Naive thymus-derived CD4-positive, alpha-beta T cell (primary cell): ENCODE measurements at regions not wholly inside any gene's neighbourhood (a gene's known extent, or its start where the extent isn't known, plus 50 kb on each side); places are given as distances from the start of the nearest gene placed in this dataset.
"Not testable (repeated sequence)": the region's sequence is repeated elsewhere in the genome, so short reads cannot be mapped to it uniquely, and the experiment has no call there.

Experiments used
- ATAC-seq: fragments of 150-1000 bp; cut with Tn5 transposase; 2 replicates; pipeline ENCODE4 v1.10.0; 2021; ENCODE audit warnings: mild to moderate bottlenecking, moderate library complexity
- CTCF ChIA-PET: fragments of 350-600 bp; sonication (Branson Sonifier 250); formaldehyde crosslinking; loops from one replicate; lab custom pipeline; 2021; ENCODE audit warnings: antibody characterized with exemption; lab: Charles Lee
- POLR2A ChIA-PET: fragments of 350-600 bp; sonication (Branson Sonifier 250); formaldehyde crosslinking; loops from one replicate; lab custom pipeline; 2021; ENCODE audit warnings: antibody characterized with exemption, inconsistent platforms; lab: Charles Lee
- DNase-seq, 9 donors: peaks; one replicate each; pipeline versions ENCODE4 v3.0.0 to v3.0.0-alpha.2; 2020 to 2022; ENCODE audit warnings: mixed read lengths in 1 of 9
- H3K27ac ChIP-seq: one replicate; pipeline ENCODE4 v1.7.0; 2013; ENCODE audit warnings: mild to moderate bottlenecking, low read depth, low read length, moderate library complexity
- H3K27me3 ChIP-seq, 2 donors: one replicate each; pipeline ENCODE4 v1.7.0; 2013; ENCODE audit warnings: low read length in 2 of 2, mild to moderate bottlenecking in 2 of 2, moderate library complexity in 2 of 2; ENCODE audit not compliant: control insufficient read depth in 2 of 2, insufficient read depth in 2 of 2
- H3K36me3 ChIP-seq, 3 experiments: 1 replicate in 2 of 3; 2 replicates in 1 of 3; pipeline ENCODE4 v1.7.0; 2013; ENCODE audit warnings: low read length in 3 of 3, mild to moderate bottlenecking in 3 of 3, moderate library complexity in 1 of 3; ENCODE audit not compliant: insufficient read depth in 3 of 3, control insufficient read depth in 2 of 3
- H3K4me1 ChIP-seq, 2 donors: one replicate each; pipeline ENCODE4 v1.7.0; 2013; ENCODE audit warnings: low read length in 2 of 2, mild to moderate bottlenecking in 2 of 2, moderate library complexity in 1 of 2; ENCODE audit not compliant: control insufficient read depth in 2 of 2, insufficient read depth in 2 of 2
- H3K4me3 ChIP-seq: 2 replicates; pipeline ENCODE4 v1.7.0; 2013; ENCODE audit warnings: mild to moderate bottlenecking, low read length
- H3K9me3 ChIP-seq, 3 experiments: 1 replicate in 2 of 3; 2 replicates in 1 of 3; pipeline ENCODE4 v1.7.0; 2013; ENCODE audit warnings: low read length in 3 of 3; ENCODE audit not compliant: control insufficient read depth in 2 of 3
- H3K27ac Mint-ChIP-seq, 9 donors: one replicate each; pipeline ENCODE4 v1.8.0; 2020 to 2022; ENCODE audit warnings: mixed read lengths in 9 of 9, mild to moderate bottlenecking in 8 of 9, moderate library complexity in 5 of 9, inconsistent platforms in 2 of 9
- H3K27me3 Mint-ChIP-seq, 5 donors: one replicate each; pipeline ENCODE4 v1.8.0; 2021 to 2022; ENCODE audit warnings: mixed read lengths in 5 of 5, mild to moderate bottlenecking in 1 of 5
- H3K36me3 Mint-ChIP-seq, 5 donors: one replicate each; pipeline ENCODE4 v1.8.0; 2020 to 2022; ENCODE audit warnings: mixed read lengths in 5 of 5, mild to moderate bottlenecking in 3 of 5, inconsistent platforms in 1 of 5
- H3K4me1 Mint-ChIP-seq, 7 donors: one replicate each; pipeline ENCODE4 v1.8.0; 2020 to 2022; ENCODE audit warnings: mixed read lengths in 7 of 7, mild to moderate bottlenecking in 3 of 7, inconsistent platforms in 1 of 7
- H3K4me3 Mint-ChIP-seq, 10 donors: one replicate each; pipeline ENCODE4 v1.8.0; 2020 to 2022; ENCODE audit warnings: mild to moderate bottlenecking in 10 of 10, mixed read lengths in 10 of 10, moderate library complexity in 6 of 10, inconsistent platforms in 2 of 10
- H3K9me3 Mint-ChIP-seq, 11 donors: one replicate each; pipeline ENCODE4 v1.8.0; 2020 to 2022; ENCODE audit warnings: mixed read lengths in 11 of 11, mild to moderate bottlenecking in 4 of 11, inconsistent platforms in 1 of 11, moderate library complexity in 1 of 11
- intact Hi-C, 2 donors: fragments of 100-400 bp; cut with micrococcal nuclease; formaldehyde crosslinking; loops; one replicate each; pipeline ENCODE4 v1.15.1; 2023

GRCh38 chr3:161631536-161631935 is 134.9 kb downstream of the OTOL1 start:
- Histone ChIP-seq H3K27ac (no peak overlapping the region), H3K36me3 (no peaks in the 10 kb centered on the region), H3K27me3 (no peaks in the 10 kb centered on the region), H3K9me3 (no peaks in the 10 kb centered on the region), H3K4me1 (no peaks in the 10 kb centered on the region), H3K4me3 (no peak overlapping the region)
- DNase-seq (no peak), ATAC-seq (no peak)
- H3K27me3 Mint-ChIP-seq = no peaks in the 10 kb centered on the region
- POLR2A ChIA-PET = no interaction called here
- no peak overlapping the region for H3K27ac Mint-ChIP-seq
- H3K36me3 Mint-ChIP-seq = no peaks in the 10 kb centered on the region
- CTCF ChIA-PET = no interaction called here
- intact Hi-C loops = no loop called here
- no peaks in the 10 kb centered on the region for H3K4me1 Mint-ChIP-seq
- no peak overlapping the region for H3K4me3 Mint-ChIP-seq
- peaks cover 0 to 28% (median 2%) of the 10 kb centered on the region in 11 donors for H3K9me3 Mint-ChIP-seq

GRCh38 chr3:161637559-161637958 is 141.0 kb downstream of the OTOL1 start:
- CTCF ChIA-PET = no interaction called here
- ATAC-seq (no peak), DNase-seq (no peak)
- peak overlapping the region in 1 of 9 donors; percentile 24 for H3K27ac Mint-ChIP-seq
- no peaks in the 10 kb centered on the region for H3K9me3 ChIP-seq
- H3K4me3 ChIP-seq = no peak overlapping the region
- peaks cover 0 to 4% (median 0%) of the 10 kb centered on the region in 5 donors for H3K27me3 Mint-ChIP-seq
- H3K4me1 ChIP-seq = no peaks in the 10 kb centered on the region
- H3K27ac ChIP-seq = no peak overlapping the region
- intact Hi-C loops = no loop called here
- no peaks in the 10 kb centered on the region for H3K27me3 ChIP-seq
- POLR2A ChIA-PET = no interaction called here
- peaks cover 0 to 14% (median 0%) of the 10 kb centered on the region in 11 donors for H3K9me3 Mint-ChIP-seq
- H3K36me3 Mint-ChIP-seq = no peaks in the 10 kb centered on the region
- H3K36me3 ChIP-seq = no peaks in the 10 kb centered on the region
- H3K4me1 Mint-ChIP-seq = peaks cover 0 to 2% (median 0%) of the 10 kb centered on the region in 7 donors
- no peak overlapping the region for H3K4me3 Mint-ChIP-seq

GRCh38 chr3:161639095-161639494 is 142.5 kb downstream of the OTOL1 start:
- intact Hi-C loops, H3K4me1 ChIP-seq, H3K4me1 Mint-ChIP-seq, H3K27me3 Mint-ChIP-seq, ATAC-seq, DNase-seq, H3K4me3 Mint-ChIP-seq, H3K36me3 ChIP-seq, H3K27ac ChIP-seq, CTCF ChIA-PET, H3K27me3 ChIP-seq, H3K27ac Mint-ChIP-seq, H3K36me3 Mint-ChIP-seq, H3K4me3 ChIP-seq, POLR2A ChIA-PET, H3K9me3 ChIP-seq: not testable (repeated sequence)
- peaks cover 0 to 17% (median 4%) of the 10 kb centered on the region in 11 donors for H3K9me3 Mint-ChIP-seq

- ChIA-PET POLR2A (no interaction called here), CTCF (no interaction called here)
- Histone ChIP-seq H3K36me3 (no peaks in the 10 kb centered on the region), H3K27ac (no peak overlapping the region), H3K27me3 (no peaks in the 10 kb centered on the region), H3K4me1 (no peaks in the 10 kb centered on the region), H3K4me3 (no peak overlapping the region), H3K9me3 (no peaks in the 10 kb centered on the region)
- intact Hi-C loops = no loop called here
- ATAC-seq (no peak), DNase-seq (no peak)
- Mint-ChIP-seq H3K27me3 (peaks cover 0 to 4% (median 0%) of the 10 kb centered on the region in 5 donors), H3K27ac (no peak overlapping the region), H3K36me3 (no peaks in the 10 kb centered on the region), H3K4me1 (peaks cover 0 to 2% (median 0%) of the 10 kb centered on the region in 7 donors), H3K4me3 (no peak overlapping the region), H3K9me3 (peaks cover 0 to 13% (median 4%) of the 10 kb centered on the region in 11 donors)
Observed at GRCh38 chr3:161640181-161640580, 143.6 kb downstream of the OTOL1 start.

DNA sequence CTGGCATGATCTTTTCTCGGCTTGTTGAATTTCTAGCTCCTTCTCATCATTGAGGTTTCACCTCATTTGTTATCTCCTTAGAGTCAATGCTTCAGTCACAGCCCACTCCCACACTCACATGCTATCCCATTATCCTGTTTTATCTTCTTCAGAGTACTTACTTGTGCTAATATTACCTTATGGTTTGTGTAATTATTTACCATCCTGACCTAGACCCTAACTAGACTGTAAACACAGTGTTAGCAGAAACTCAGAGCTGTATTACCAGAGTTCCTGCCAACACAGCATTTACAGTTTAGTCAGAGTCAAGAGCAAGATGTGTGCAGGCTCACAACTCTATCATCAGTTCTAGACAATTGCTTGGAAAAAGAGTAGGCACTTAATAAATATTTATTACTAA is 144.7 kb downstream of the OTOL1 start:
- ChIA-PET CTCF (no interaction called here), POLR2A (no interaction called here)
- no peak for ATAC-seq
- peaks cover 0 to 13% (median 4%) of the 10 kb centered on the region in 11 donors for H3K9me3 Mint-ChIP-seq
- no peak overlapping the region for H3K27ac ChIP-seq
- no peak for DNase-seq
- no peaks in the 10 kb centered on the region for H3K27me3 ChIP-seq
- H3K9me3 ChIP-seq = no peaks in the 10 kb centered on the region
- no peak overlapping the region for H3K4me3 Mint-ChIP-seq
- no peaks in the 10 kb centered on the region for H3K4me1 ChIP-seq
- no peak overlapping the region for H3K4me3 ChIP-seq
- no peaks in the 10 kb centered on the region for H3K36me3 ChIP-seq
- intact Hi-C loops = no loop called here
- H3K36me3 Mint-ChIP-seq = no peaks in the 10 kb centered on the region
- no peak overlapping the region for H3K27ac Mint-ChIP-seq
- H3K4me1 Mint-ChIP-seq = peaks cover 0 to 2% (median 0%) of the 10 kb centered on the region in 7 donors
- H3K27me3 Mint-ChIP-seq = peaks cover 0 to 4% (median 0%) of the 10 kb centered on the region in 5 donors

- Histone ChIP-seq H3K27ac (no peak overlapping the region), H3K4me1 (no peaks in the 10 kb centered on the region), H3K27me3 (no peaks in the 10 kb centered on the region), H3K36me3 (no peaks in the 10 kb centered on the region), H3K9me3 (no peaks in the 10 kb centered on the region), H3K4me3 (no peak overlapping the region)
- ChIA-PET POLR2A (no interaction called here), CTCF (no interaction called here)
- no peak for ATAC-seq
- Mint-ChIP-seq H3K4me1 (no peaks in the 10 kb centered on the region), H3K27me3 (peaks cover 0 to 4% (median 0%) of the 10 kb centered on the region in 5 donors), H3K4me3 (no peak overlapping the region), H3K27ac (no peak overlapping the region), H3K9me3 (peaks cover 0 to 12% (median 2%) of the 10 kb centered on the region in 11 donors), H3K36me3 (no peaks in the 10 kb centered on the region)
- intact Hi-C loops = no loop called here
- DNase-seq = no peak
Observed at GRCh38 chr3:161644891-161645635, 148.5 kb downstream of the OTOL1 start.

DNA sequence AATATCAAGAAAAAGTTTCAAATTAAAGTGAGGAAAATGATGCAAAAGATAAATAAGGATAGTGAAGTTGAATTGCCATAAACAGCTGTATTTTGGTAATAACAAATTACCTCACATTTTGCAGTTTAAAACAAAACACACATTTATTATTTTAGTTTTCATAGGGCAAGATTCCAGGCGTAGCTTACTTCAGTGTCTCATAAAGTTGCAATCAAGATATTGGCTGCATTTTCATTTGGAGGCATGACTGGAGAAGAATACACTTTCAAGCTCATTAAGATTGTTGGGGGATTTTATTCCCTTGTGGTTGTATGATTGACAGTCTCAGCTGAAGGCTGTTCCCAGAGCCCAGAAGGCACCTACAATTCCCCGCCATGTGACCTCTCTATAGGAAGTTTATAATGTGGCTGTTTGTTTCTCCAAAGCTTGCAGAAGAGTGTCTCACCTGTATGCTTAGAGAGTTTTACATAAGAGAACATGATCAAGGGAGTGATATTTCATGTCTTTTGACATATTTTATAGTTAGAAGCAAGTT is 151.4 kb downstream of the OTOL1 start:
- ATAC-seq (no peak), DNase-seq (no peak)
- H3K4me3 Mint-ChIP-seq = no peak overlapping the region
- no peak overlapping the region for H3K4me3 ChIP-seq
- peaks cover 0 to 9% (median 2%) of the 10 kb centered on the region in 11 donors for H3K9me3 Mint-ChIP-seq
- H3K27me3 Mint-ChIP-seq = no peaks in the 10 kb centered on the region
- ChIA-PET POLR2A (no interaction called here), CTCF (no interaction called here)
- H3K4me1 ChIP-seq = no peaks in the 10 kb centered on the region
- H3K27ac ChIP-seq = no peak overlapping the region
- no peaks in the 10 kb centered on the region for H3K36me3 ChIP-seq
- intact Hi-C loops = no loop called here
- H3K27me3 ChIP-seq = no peaks in the 10 kb centered on the region
- no peaks in the 10 kb centered on the region for H3K9me3 ChIP-seq
- no peaks in the 10 kb centered on the region for H3K36me3 Mint-ChIP-seq
- no peaks in the 10 kb centered on the region for H3K4me1 Mint-ChIP-seq
- H3K27ac Mint-ChIP-seq = no peak overlapping the region
